ENCODE measurements at regions not wholly inside any gene's neighbourhood (a gene's known extent, or its start where the extent isn't known, plus 50 kb on each side); places are given as distances from the start of the nearest gene placed in this dataset.
"Not testable (repeated sequence)": the region's sequence is repeated elsewhere in the genome, so short reads cannot be mapped to it uniquely, and the experiment has no call there.

DNA sequence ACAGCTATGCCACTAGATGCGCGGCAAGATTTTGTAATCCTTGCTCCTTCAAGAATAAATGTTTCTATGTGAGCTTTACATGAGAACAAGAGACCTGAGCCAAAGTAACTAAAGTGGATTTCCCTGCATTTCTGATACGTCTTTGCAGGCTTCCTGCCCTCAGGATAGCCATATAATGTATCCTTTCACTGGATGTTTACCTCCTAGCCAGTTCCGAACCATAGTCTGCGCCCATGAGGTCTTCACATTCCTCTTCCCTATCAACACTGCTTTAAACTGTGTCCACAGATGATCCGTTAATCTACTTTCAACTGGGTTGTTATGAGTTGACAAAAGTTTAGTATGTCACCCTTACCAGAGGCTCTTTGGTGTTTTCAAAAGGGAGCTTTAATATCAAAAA, 1889.1 kb upstream of the AGA start:
- Histone ChIP-seq H3K4me3 (ENCODE audit: insufficient read length, low read depth) (no peak overlapping the region), H3K9ac (ENCODE audit: insufficient read length, low read depth) (no peak overlapping the region), H3K4me1 (ENCODE audit: insufficient read depth, insufficient read length) (no peaks in the 10 kb centered on the region), H3K36me3 (ENCODE audit: insufficient read depth, insufficient read length, low read length) (no peaks in the 10 kb centered on the region), H3K9me3 (ENCODE audit: insufficient read depth, low read length) (no peaks in the 10 kb centered on the region), H3K27me3 (ENCODE audit: insufficient read depth, insufficient read length) (no peaks in the 10 kb centered on the region)
- TF ChIP-seq ZNF274 (IDR thresholded peaks at IDR 0.05; ENCODE audit: low read depth, low read length) (no peak), SUZ12 (IDR thresholded peaks at IDR 0.05; ENCODE audit: extremely low read depth, insufficient read depth, insufficient read length) (no peak), YY1 (IDR thresholded peaks at IDR 0.05; ENCODE audit: insufficient read depth, insufficient read length) (no peak)
- DNase-seq (ENCODE audit: low read depth, low spot score), result no peak

DNA sequence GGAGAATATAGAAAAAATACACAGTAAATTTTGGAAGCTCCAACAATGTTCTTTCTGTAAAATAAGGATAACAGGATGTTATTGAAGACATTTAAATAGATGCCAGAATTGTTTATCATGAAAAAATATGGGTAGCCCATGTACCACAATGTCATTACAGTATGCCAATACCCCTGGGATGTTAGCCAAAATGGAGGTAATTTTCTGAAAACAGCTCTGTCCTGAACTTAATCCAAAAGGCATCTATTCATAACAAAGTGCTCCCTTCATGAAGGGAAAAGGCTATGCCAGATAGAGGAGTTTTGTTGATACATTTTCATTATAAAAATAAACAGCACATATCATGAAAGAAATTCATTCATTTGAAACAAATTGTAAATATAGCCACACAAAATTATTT, 1902.6 kb upstream of the AGA start:
- Histone ChIP-seq H3K36me3 (ENCODE audit: insufficient read depth, insufficient read length, low read length) (no peaks in the 10 kb centered on the region), H3K4me1 (ENCODE audit: insufficient read depth, insufficient read length) (no peaks in the 10 kb centered on the region), H3K4me3 (ENCODE audit: insufficient read length, low read depth) (no peak overlapping the region), H3K9ac (ENCODE audit: insufficient read length, low read depth) (no peak overlapping the region), H3K27me3 (ENCODE audit: insufficient read depth, insufficient read length) (no peaks in the 10 kb centered on the region), H3K9me3 (ENCODE audit: insufficient read depth, low read length) (no peaks in the 10 kb centered on the region)
- no peak for DNase-seq (ENCODE audit: low read depth, low spot score)
- TF ChIP-seq SUZ12 (IDR thresholded peaks at IDR 0.05; ENCODE audit: extremely low read depth, insufficient read depth, insufficient read length) (no peak), ZNF274 (IDR thresholded peaks at IDR 0.05; ENCODE audit: low read depth, low read length) (no peak), YY1 (IDR thresholded peaks at IDR 0.05; ENCODE audit: insufficient read depth, insufficient read length) (no peak)

DNA sequence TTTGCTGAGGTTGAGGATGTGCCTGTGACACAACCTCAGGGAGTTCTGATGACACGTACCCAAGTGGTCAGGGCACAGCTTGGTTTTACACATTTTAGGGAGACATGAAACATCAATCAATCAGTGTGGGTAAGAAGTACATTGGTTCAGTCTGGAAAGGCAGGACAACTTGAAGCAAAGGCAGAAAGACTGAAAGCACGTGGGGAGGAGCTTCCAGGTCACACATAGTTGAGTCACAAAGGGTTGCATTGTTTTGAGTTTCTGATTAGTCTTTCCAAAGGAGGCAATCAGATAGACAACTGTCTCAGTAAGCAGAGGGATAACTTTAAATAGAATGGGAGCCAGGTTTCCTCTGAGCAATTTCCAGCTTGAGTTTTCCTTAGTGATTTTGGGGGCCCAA, 1910.0 kb upstream of the AGA start:
- no peak for TF ChIP-seq ZNF274 (IDR thresholded peaks at IDR 0.05; ENCODE audit: low read depth, low read length)
- TF ChIP-seq YY1 (IDR thresholded peaks at IDR 0.05; ENCODE audit: insufficient read depth, insufficient read length), result no peak
- no peak overlapping the region for H3K4me3 ChIP-seq (ENCODE audit: insufficient read length, low read depth)
- no peaks in the 10 kb centered on the region for H3K36me3 ChIP-seq (ENCODE audit: insufficient read depth, insufficient read length, low read length)
- no peak for DNase-seq (ENCODE audit: low read depth, low spot score)
- H3K27me3 ChIP-seq (ENCODE audit: insufficient read depth, insufficient read length), result no peaks in the 10 kb centered on the region
- no peaks in the 10 kb centered on the region for H3K4me1 ChIP-seq (ENCODE audit: insufficient read depth, insufficient read length)
- H3K9me3 ChIP-seq (ENCODE audit: insufficient read depth, low read length), result no peaks in the 10 kb centered on the region
- H3K9ac ChIP-seq (ENCODE audit: insufficient read length, low read depth), result no peak overlapping the region

DNA sequence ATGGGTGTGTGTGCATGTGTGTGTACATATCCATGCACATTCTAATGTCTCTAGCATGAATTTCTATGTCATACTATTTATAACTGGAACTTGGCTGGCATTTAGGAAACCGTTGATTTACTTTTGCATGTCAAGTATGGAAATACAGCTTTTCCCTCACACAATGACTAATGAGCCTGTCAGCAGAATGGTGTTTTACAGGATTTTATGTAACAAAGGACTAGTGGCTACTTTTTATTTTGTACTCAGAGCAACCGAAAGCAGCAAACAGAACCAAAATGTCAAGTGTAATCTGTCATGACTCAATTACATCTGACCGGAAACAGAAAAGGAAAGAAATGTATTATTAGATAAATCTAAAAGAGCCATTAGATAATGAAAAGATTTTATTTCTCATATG, 1911.5 kb upstream of the AGA start:
- no peak for DNase-seq (ENCODE audit: low read depth, low spot score)
- no peak overlapping the region for H3K9ac ChIP-seq (ENCODE audit: insufficient read length, low read depth)
- no peaks in the 10 kb centered on the region for H3K27me3 ChIP-seq (ENCODE audit: insufficient read depth, insufficient read length)
- TF ChIP-seq YY1 (IDR thresholded peaks at IDR 0.05; ENCODE audit: insufficient read depth, insufficient read length), result no peak
- no peak for TF ChIP-seq ZNF274 (IDR thresholded peaks at IDR 0.05; ENCODE audit: low read depth, low read length)
- no peak for TF ChIP-seq SUZ12 (IDR thresholded peaks at IDR 0.05; ENCODE audit: extremely low read depth, insufficient read depth, insufficient read length)
- no peak overlapping the region for H3K4me3 ChIP-seq (ENCODE audit: insufficient read length, low read depth)
- H3K36me3 ChIP-seq (ENCODE audit: insufficient read depth, insufficient read length, low read length), result no peaks in the 10 kb centered on the region
- no peaks in the 10 kb centered on the region for H3K4me1 ChIP-seq (ENCODE audit: insufficient read depth, insufficient read length)
- no peaks in the 10 kb centered on the region for H3K9me3 ChIP-seq (ENCODE audit: insufficient read depth, low read length)

DNA sequence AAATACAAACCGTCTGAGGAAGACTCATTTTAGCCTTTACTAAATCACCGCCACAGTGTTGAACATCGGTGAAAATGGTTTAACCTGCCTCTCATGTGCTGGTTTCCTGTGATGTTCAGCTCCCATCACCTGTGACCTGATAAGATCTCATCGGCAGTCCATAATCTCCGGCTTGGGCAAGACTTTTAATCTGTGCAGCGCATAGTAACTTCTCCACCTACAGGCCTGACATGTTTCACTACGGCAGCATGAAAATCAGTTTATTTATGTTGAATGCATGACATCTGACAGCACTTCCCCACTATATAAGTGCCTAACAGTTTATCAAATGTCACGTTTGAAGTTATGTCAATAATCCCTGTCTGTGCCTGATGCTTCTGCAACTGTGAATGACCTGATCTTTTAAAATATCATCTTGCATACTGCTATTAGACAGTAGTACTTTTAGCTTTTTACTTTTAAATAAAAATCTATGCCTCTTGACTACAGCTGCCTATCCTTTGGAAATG, 1919.8 kb upstream of the AGA start:
- Histone ChIP-seq H3K36me3 (ENCODE audit: insufficient read depth, insufficient read length, low read length) (no peaks in the 10 kb centered on the region), H3K4me3 (ENCODE audit: insufficient read length, low read depth) (no peak overlapping the region), H3K27me3 (ENCODE audit: insufficient read depth, insufficient read length) (no peaks in the 10 kb centered on the region), H3K9ac (ENCODE audit: insufficient read length, low read depth) (no peak overlapping the region), H3K9me3 (ENCODE audit: insufficient read depth, low read length) (no peaks in the 10 kb centered on the region), H3K4me1 (ENCODE audit: insufficient read depth, insufficient read length) (no peaks in the 10 kb centered on the region)
- TF ChIP-seq YY1 (IDR thresholded peaks at IDR 0.05; ENCODE audit: insufficient read depth, insufficient read length) (no peak), ZNF274 (IDR thresholded peaks at IDR 0.05; ENCODE audit: low read depth, low read length) (no peak)
- no peak for DNase-seq (ENCODE audit: low read depth, low spot score)

DNA sequence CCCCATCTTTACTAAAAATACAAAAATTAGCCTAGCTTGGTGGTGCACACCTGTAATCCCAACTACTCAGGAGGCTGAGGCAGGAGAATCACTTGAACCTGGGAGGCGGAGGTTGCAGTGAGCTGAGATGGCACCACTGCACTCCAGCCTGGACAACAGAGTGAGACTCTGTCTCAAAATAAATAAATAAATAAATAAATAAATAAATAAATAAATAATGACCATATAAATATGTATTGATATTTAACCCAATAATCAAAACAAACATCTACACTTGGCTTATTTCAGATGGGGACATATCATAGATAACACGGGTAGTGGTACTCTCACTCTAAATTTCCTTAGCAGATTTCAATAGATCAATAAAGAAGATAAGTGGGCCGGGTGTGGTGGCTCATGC, 1923.7 kb upstream of the AGA start:
- not testable (repeated sequence) for H3K9me3 ChIP-seq (ENCODE audit: insufficient read depth, low read length); H3K4me1 ChIP-seq (ENCODE audit: insufficient read depth, insufficient read length); H3K36me3 ChIP-seq (ENCODE audit: insufficient read depth, insufficient read length, low read length); H3K4me3 ChIP-seq (ENCODE audit: insufficient read length, low read depth); H3K9ac ChIP-seq (ENCODE audit: insufficient read length, low read depth); DNase-seq (ENCODE audit: low read depth, low spot score); H3K27me3 ChIP-seq (ENCODE audit: insufficient read depth, insufficient read length)

DNA sequence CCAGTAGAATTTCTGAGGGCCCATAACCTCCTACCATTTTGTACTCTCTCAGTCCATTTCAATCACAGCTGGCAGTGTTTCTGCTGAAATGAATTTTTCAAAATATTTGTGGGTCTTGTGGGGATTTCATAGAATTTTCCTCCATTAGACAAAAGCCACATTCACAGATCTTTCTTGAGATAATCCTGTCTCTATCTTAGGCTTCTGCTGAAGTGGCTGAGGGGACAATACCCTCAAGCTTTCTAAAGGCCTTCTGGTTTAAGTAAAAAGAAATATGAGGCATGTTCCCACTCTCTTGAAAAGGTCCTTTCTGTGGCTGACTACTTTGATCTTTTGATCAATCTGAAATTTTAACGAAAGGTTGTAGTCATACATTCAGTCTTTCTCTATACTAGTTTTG, 1930.0 kb upstream of the AGA start:
- TF ChIP-seq ZNF274 (IDR thresholded peaks at IDR 0.05; ENCODE audit: low read depth, low read length) (no peak), YY1 (IDR thresholded peaks at IDR 0.05; ENCODE audit: insufficient read depth, insufficient read length) (no peak), SUZ12 (IDR thresholded peaks at IDR 0.05; ENCODE audit: extremely low read depth, insufficient read depth, insufficient read length) (no peak)
- DNase-seq (ENCODE audit: low read depth, low spot score), result no peak
- no peak overlapping the region for H3K9ac ChIP-seq (ENCODE audit: insufficient read length, low read depth)

DNA sequence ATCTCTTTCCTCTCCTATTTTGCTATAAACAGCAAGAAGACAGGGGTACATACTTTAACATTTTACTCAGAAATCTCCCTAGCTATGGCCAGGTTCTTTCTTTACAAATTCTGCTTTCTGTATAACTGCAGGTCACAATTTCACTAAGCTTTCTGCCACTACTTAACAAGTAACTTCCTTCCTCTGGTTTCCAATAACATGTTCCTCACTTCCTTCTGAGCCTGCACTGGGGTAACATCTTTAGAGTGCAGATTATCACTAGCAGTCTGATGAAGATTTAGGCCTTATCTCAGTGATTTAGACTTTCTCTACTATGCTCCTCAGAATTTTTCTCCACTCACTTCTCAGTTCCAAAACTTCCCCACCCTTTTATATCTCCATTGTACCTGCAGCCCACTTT, 1930.5 kb upstream of the AGA start:
- DNase-seq (ENCODE audit: low read depth, low spot score), result no peak
- no peak overlapping the region for H3K9ac ChIP-seq (ENCODE audit: insufficient read length, low read depth)
- H3K9me3 ChIP-seq (ENCODE audit: insufficient read depth, low read length), result no peaks in the 10 kb centered on the region
- no peak for TF ChIP-seq ZNF274 (IDR thresholded peaks at IDR 0.05; ENCODE audit: low read depth, low read length)
- TF ChIP-seq SUZ12 (IDR thresholded peaks at IDR 0.05; ENCODE audit: extremely low read depth, insufficient read depth, insufficient read length), result no peak
- no peak for TF ChIP-seq YY1 (IDR thresholded peaks at IDR 0.05; ENCODE audit: insufficient read depth, insufficient read length)
- no peaks in the 10 kb centered on the region for H3K27me3 ChIP-seq (ENCODE audit: insufficient read depth, insufficient read length)
- no peaks in the 10 kb centered on the region for H3K4me1 ChIP-seq (ENCODE audit: insufficient read depth, insufficient read length)
- H3K4me3 ChIP-seq (ENCODE audit: insufficient read length, low read depth), result no peak overlapping the region
- H3K36me3 ChIP-seq (ENCODE audit: insufficient read depth, insufficient read length, low read length), result no peaks in the 10 kb centered on the region

More for the DNA sequence above, 1930.0 kb upstream of the AGA start:
- H3K36me3 ChIP-seq (ENCODE audit: insufficient read depth, insufficient read length, low read length), result no peaks in the 10 kb centered on the region
- H3K9me3 ChIP-seq (ENCODE audit: insufficient read depth, low read length), result no peaks in the 10 kb centered on the region
- no peaks in the 10 kb centered on the region for H3K4me1 ChIP-seq (ENCODE audit: insufficient read depth, insufficient read length)
- no peaks in the 10 kb centered on the region for H3K27me3 ChIP-seq (ENCODE audit: insufficient read depth, insufficient read length)
- H3K4me3 ChIP-seq (ENCODE audit: insufficient read length, low read depth), result no peak overlapping the region

DNA sequence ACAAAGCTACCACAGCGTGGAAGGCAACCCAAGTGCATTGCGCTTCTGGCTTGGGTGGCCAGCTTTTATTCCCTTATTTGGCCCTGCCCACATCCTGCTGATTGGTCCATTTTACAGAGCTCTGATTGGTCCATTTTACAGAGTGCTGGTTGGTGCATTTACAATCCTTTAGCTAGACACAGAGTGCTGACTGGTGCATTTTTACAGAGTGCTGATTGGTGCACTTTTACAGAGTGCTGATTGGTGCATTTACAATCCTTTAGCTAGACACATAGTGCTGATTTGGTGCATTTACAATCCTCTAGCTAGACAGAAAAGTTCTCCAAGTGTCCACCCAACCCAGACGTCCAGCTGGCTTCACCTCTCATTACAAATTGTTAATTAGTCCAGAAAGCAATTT, 1936.6 kb upstream of the AGA start:
- not testable (repeated sequence) for H3K4me1 ChIP-seq (ENCODE audit: insufficient read depth, insufficient read length); H3K9me3 ChIP-seq (ENCODE audit: insufficient read depth, low read length); H3K36me3 ChIP-seq (ENCODE audit: insufficient read depth, insufficient read length, low read length); H3K9ac ChIP-seq (ENCODE audit: insufficient read length, low read depth); H3K27me3 ChIP-seq (ENCODE audit: insufficient read depth, insufficient read length); H3K4me3 ChIP-seq (ENCODE audit: insufficient read length, low read depth); DNase-seq (ENCODE audit: low read depth, low spot score)

Measured in NT2/D1 (cell line).